ENCODE measurements at regions not wholly inside any gene's neighbourhood (a gene's known extent, or its start where the extent isn't known, plus 50 kb on each side); places are given as distances from the start of the nearest gene placed in this dataset.

DNA sequence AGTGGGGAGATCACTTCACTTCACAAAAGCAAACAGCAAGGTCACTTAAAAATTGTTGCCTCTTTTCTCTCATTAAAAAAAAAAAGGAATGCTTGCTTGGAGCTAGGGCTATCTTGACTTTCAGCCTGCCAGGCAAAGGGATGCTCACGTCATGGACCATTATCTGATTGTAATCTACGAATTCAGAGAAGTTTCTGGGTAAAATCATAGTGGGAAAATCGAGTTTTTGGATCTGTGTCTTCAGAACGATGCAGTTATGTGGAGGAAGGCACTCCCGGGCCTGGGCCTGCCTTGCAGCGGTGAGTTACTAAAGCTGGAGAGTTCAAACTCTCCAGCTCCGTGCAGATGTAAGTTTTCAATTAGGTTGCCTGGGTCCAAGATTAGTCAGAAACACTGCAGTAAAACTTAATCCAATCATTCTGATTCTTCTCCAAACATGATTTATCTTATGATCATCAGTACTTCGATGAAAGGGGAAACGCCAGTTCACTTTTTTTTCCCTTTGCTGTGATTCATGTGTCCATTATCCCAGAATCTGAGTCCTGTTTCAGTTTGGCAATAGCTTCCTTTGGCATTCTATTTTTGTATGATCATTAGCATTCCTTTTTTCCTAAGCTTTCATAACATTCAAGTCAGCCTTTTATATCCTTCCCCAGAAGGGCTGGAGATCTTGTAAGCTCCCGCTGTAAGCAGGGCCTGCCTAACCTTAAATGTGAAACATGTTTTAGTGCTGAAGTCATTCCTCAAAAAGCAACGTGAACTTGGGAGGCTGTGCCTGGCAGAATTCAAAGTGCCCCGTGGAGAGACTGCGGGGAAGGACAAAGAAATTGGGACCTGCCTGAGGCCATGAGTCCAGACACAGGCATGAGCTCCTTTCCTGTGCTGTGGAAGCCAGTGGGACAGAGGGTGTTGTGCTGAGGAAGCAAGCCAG is 119.3 kb upstream of the TWIST2 start:
- no peak for TF ChIP-seq CTCF (IDR thresholded peaks at IDR 0.05 in 8 of 11, conservative IDR thresholded peaks at IDR 0.05 in 3 of 11)
- TF ChIP-seq POLR2AphosphoS5 (IDR thresholded peaks at IDR 0.05): no peak

All from spleen (tissue), 7 donors.